PC-3 (cell line): ENCODE measurements at regions not wholly inside any gene's neighbourhood (a gene's known extent, or its start where the extent isn't known, plus 50 kb on each side); places are given as distances from the start of the nearest gene placed in this dataset.

Experiments used
- ATAC-seq: fragments of 200-7000 bp; cut with Tn5 transposase; 2 replicates; pipeline ENCODE4 v1.9.1; 2020; ENCODE audit warnings: mild to moderate bottlenecking, moderate library complexity
- BruUV-seq: library from RNA; stranded (reverse); fragments of 400-500 nt; replicated peaks from 2 replicates; lab custom pipeline; 2021; lab: Mats Ljungman, UMichigan
- CTCF ChIA-PET: fragments of 300-600 bp; sonication (Branson Sonifier 250); formaldehyde crosslinking; loops from one replicate; lab custom pipeline; 2022; ENCODE audit warnings: antibody characterized with exemption; lab: Charles Lee
- POLR2A ChIA-PET: fragments of 300-600 bp; sonication (Branson Sonifier 250); formaldehyde crosslinking; loops from one replicate; lab custom pipeline; 2022; ENCODE audit warnings: antibody characterized with exemption; ENCODE audit not compliant: unreplicated experiment; lab: Charles Lee
- DNase-seq: peaks from one replicate; pipeline ENCODE4 v3.0.0-alpha.2; 2015
- H2AFZ ChIP-seq: fragments of 300-600 bp; sonication (generic); 2 replicates; pipeline ENCODE4 v1.6.0; 2016; ENCODE audit warnings: antibody characterized with exemption, low read length
- H3F3A ChIP-seq: fragments of 300-600 bp; sonication (generic); one replicate; pipeline ENCODE4 v1.6.0; 2017; ENCODE audit warnings: antibody characterized with exemption, low read length, control low read depth, mild to moderate bottlenecking; ENCODE audit not compliant: unreplicated experiment
- H3K27ac ChIP-seq: fragments of 300-600 bp; sonication (generic); 2 replicates; pipeline ENCODE4 v1.5.1; 2016; ENCODE audit warnings: mild to moderate bottlenecking, low read length
- H3K27me3 ChIP-seq: fragments of 300-600 bp; sonication (generic); 2 replicates; pipeline ENCODE4 v1.6.1; 2016; ENCODE audit warnings: low read length, mixed read lengths
- H3K36me3 ChIP-seq: fragments of 300-600 bp; sonication (generic); 2 replicates; pipeline ENCODE4 v1.6.1; 2016; ENCODE audit warnings: low read depth, mixed run types, low read length, mixed read lengths
- H3K4me1 ChIP-seq: fragments of 300-600 bp; sonication (generic); 2 replicates; pipeline ENCODE4 v1.5.1; 2016; ENCODE audit warnings: low read length; ENCODE audit not compliant: insufficient read depth
- H3K4me2 ChIP-seq: fragments of 300-600 bp; sonication (generic); 2 replicates; pipeline ENCODE4 v1.6.0; 2016; ENCODE audit warnings: low read length
- H3K4me3 ChIP-seq: fragments of 300-600 bp; sonication (generic); 2 replicates; pipeline ENCODE4 v1.5.1; 2016; ENCODE audit warnings: mild to moderate bottlenecking, low read length, mixed read lengths
- H3K79me2 ChIP-seq: fragments of 300-600 bp; sonication (generic); 2 replicates; pipeline ENCODE4 v1.6.1; 2017; ENCODE audit warnings: low read length, mixed read lengths
- H3K9ac ChIP-seq: fragments of 300-600 bp; sonication (generic); 2 replicates; pipeline ENCODE4 v1.6.0; 2016; ENCODE audit warnings: mild to moderate bottlenecking, low read length
- H3K9me2 ChIP-seq: fragments of 300-600 bp; sonication (generic); replicated peaks from 2 replicates; pipeline ENCODE4 v1.6.1; 2016; ENCODE audit warnings: mixed run types, low read length, mixed read lengths
- H3K9me3 ChIP-seq: fragments of 300-600 bp; sonication (generic); 2 replicates; pipeline ENCODE4 v1.6.1; 2016; ENCODE audit warnings: low read length, mixed read lengths
- H4K20me1 ChIP-seq: fragments of 300-600 bp; sonication (generic); 2 replicates; pipeline ENCODE4 v1.6.1; 2016; ENCODE audit warnings: low read length, mixed read lengths
- EZH2 ChIP-seq: fragments of 300-600 bp; sonication (generic); IDR thresholded peaks from one replicate; pipeline ENCODE4 v1.6.1; 2017; ENCODE audit warnings: antibody characterized with exemption, mild to moderate bottlenecking, low read length; ENCODE audit not compliant: unreplicated experiment
- EZH2phosphoT487 ChIP-seq: fragments of 300-600 bp; sonication (generic); IDR thresholded peaks from 2 replicates; pipeline ENCODE4 v1.6.1; 2018; ENCODE audit warnings: mild to moderate bottlenecking, antibody characterized with exemption, low read length, borderline replicate concordance
- intact Hi-C: fragments of 100-400 bp; cut with micrococcal nuclease; formaldehyde crosslinking; loops from 2 replicates; pipeline ENCODE4 v1.9.0; 2023
- TF ChIP-seq, protein P1 (sequence below): fragments of 300-600 bp; sonication (generic); conservative IDR thresholded peaks from 2 replicates; pipeline ENCODE4 v1.5.1; 2017; ENCODE audit warnings: antibody characterized with exemption, low read depth, mild to moderate bottlenecking, low read length

GRCh38 chr15:70203981-70204560, 106.4 kb upstream of the TLE3 start:
- Histone ChIP-seq H3K4me2 (no peak overlapping the region), H3K36me3 (no peaks in the 10 kb centered on the region), H3K79me2 (no peaks in the 10 kb centered on the region), H3K9me2 (no peaks in the 10 kb centered on the region), H3K27ac (no peak overlapping the region), H3K4me1 (no peaks in the 10 kb centered on the region), H4K20me1 (no peaks in the 10 kb centered on the region), H3K27me3 (peaks cover 14% of the 10 kb centered on the region; the same call in 1 of the 2 replicates), H3K4me3 (no peak overlapping the region), H3K9ac (no peak overlapping the region), H3K9me3 (no peaks in the 10 kb centered on the region), H2AFZ (no peak overlapping the region), H3F3A (no peaks in the 10 kb centered on the region)
- CTCF ChIA-PET = no interaction called here
- POLR2A ChIA-PET = no interaction called here
- TF ChIP-seq EZH2 (no peak), EZH2phosphoT487 (no peak)
- TF ChIP-seq, protein P1, sequence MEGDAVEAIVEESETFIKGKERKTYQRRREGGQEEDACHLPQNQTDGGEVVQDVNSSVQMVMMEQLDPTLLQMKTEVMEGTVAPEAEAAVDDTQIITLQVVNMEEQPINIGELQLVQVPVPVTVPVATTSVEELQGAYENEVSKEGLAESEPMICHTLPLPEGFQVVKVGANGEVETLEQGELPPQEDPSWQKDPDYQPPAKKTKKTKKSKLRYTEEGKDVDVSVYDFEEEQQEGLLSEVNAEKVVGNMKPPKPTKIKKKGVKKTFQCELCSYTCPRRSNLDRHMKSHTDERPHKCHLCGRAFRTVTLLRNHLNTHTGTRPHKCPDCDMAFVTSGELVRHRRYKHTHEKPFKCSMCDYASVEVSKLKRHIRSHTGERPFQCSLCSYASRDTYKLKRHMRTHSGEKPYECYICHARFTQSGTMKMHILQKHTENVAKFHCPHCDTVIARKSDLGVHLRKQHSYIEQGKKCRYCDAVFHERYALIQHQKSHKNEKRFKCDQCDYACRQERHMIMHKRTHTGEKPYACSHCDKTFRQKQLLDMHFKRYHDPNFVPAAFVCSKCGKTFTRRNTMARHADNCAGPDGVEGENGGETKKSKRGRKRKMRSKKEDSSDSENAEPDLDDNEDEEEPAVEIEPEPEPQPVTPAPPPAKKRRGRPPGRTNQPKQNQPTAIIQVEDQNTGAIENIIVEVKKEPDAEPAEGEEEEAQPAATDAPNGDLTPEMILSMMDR = no peak
- intact Hi-C loops = no loop called here
- DNase-seq = no peak
- ATAC-seq = no peak
- BruUV-seq = no TSS peak

- H3K79me2 ChIP-seq = no peaks in the 10 kb centered on the region
- H3K9me2 ChIP-seq = no peaks in the 10 kb centered on the region
- peaks cover 9% of the 10 kb centered on the region; the same call in 1 of the 2 replicates for H3K27me3 ChIP-seq
- BruUV-seq = no TSS peak
- H3K4me1 ChIP-seq = no peaks in the 10 kb centered on the region
- H3K4me3 ChIP-seq = no peak overlapping the region
- no peaks in the 10 kb centered on the region for H3F3A ChIP-seq
- ChIA-PET CTCF (no interaction called here), POLR2A (no interaction called here)
- H3K4me2 ChIP-seq = no peak overlapping the region
- no peaks in the 10 kb centered on the region for H3K9me3 ChIP-seq
- no peak overlapping the region for H2AFZ ChIP-seq
- no peak overlapping the region for H3K27ac ChIP-seq
- intact Hi-C loops = no loop called here
- ATAC-seq = no peak
- no peaks in the 10 kb centered on the region for H3K36me3 ChIP-seq
- no peak for DNase-seq
- H4K20me1 ChIP-seq = no peaks in the 10 kb centered on the region
- H3K9ac ChIP-seq = no peak overlapping the region
- TF ChIP-seq, protein P1 = no peak
- TF ChIP-seq EZH2phosphoT487 (no peak), EZH2 (no peak)
These were observed 105.0 kb upstream of the TLE3 start for GRCh38 chr15:70202756-70203155.

DNA sequence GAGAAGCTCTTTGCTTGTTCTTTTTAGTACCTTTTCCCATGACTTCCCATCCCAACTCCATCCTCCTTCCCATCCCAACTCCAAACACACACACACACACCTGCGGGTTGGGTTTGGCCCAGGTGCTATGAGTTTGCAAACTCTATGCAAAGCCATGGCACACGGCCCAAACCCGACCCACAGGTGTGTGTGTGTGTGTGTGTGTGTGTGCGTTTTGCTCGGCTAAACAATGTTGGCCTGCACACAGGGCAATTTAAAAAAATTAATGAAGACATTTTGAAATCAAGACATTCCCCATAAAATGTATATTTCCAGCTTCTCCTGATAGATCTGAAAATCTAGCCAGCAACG, 103.7 kb upstream of the TLE3 start:
- Histone ChIP-seq H3K27me3 (0 out of 2 replicates have a peak, but pooled peaks cover under 1% of the 10 kb centered on the region), H3K79me2 (no peaks in the 10 kb centered on the region), H3K4me2 (no peak overlapping the region), H3K27ac (no peak overlapping the region), H3K9ac (no peak overlapping the region), H3F3A (no peaks in the 10 kb centered on the region), H3K36me3 (no peaks in the 10 kb centered on the region), H4K20me1 (no peaks in the 10 kb centered on the region), H3K4me1 (no peaks in the 10 kb centered on the region), H3K4me3 (no peak overlapping the region), H3K9me2 (no peaks in the 10 kb centered on the region), H2AFZ (no peak overlapping the region), H3K9me3 (no peaks in the 10 kb centered on the region)
- intact Hi-C loops = no loop called here
- DNase-seq (no peak), ATAC-seq (no peak)
- ChIA-PET POLR2A (no interaction called here), CTCF (no interaction called here)
- no TSS peak for BruUV-seq
- TF ChIP-seq EZH2phosphoT487 = no peak
- TF ChIP-seq EZH2 = no peak
- TF ChIP-seq, protein P1 = no peak
